ENCODE measurements at regions not wholly inside any gene's neighbourhood (a gene's known extent, or its start where the extent isn't known, plus 50 kb on each side); places are given as distances from the start of the nearest gene placed in this dataset.

- no peak for TF ChIP-seq TCF7L2 (IDR thresholded peaks at IDR 0.05; ENCODE audit: low read depth, low read length)
- no peak for TF ChIP-seq REST (IDR thresholded peaks at IDR 0.05; ENCODE audit: insufficient read depth in 1 of 2, low read depth in 2 of 2, low read length in 1 of 2)
These were observed 122.6 kb upstream of the GSE1 start for GRCh38 chr16:85490407-85491057.
